SK-N-SH (cell line): ENCODE measurements at regions not wholly inside any gene's neighbourhood (a gene's known extent, or its start where the extent isn't known, plus 50 kb on each side); places are given as distances from the start of the nearest gene placed in this dataset.

Source experiments
- CTCF ChIA-PET: fragments of 300-600, 350-600 bp; formaldehyde crosslinking; extraction: SDS; loops from one replicate; lab custom pipeline; 2021; lab: Yijun Ruan, JAX
- POLR2A ChIA-PET: fragments of 350-600 bp; sonication (Branson Sonifier 250); formaldehyde crosslinking; extraction: SDS; loops from one replicate; lab custom pipeline; 2020; ENCODE audit warnings: antibody characterized with exemption, inconsistent platforms; lab: Yijun Ruan, JAX
- DNase-seq: peaks from one replicate; pipeline ENCODE4 v3.0.0; 2012
- H2AFZ ChIP-seq: fragments of 200-600 bp; sonication (generic); 2 replicates; pipeline ENCODE4 v1.8.1; 2016; ENCODE audit warnings: antibody characterized with exemption, mild to moderate bottlenecking, low read depth
- H3F3A ChIP-seq: fragments of 200-600 bp; sonication (generic); replicated peaks from 2 replicates; pipeline ENCODE3; 2016; ENCODE audit warnings: antibody characterized with exemption, mild to moderate bottlenecking; ENCODE audit not compliant: insufficient read depth
- H3K27ac ChIP-seq, 2 experiments: fragments of 200-500 bp in 1 of 2; fragments of 200-600 bp in 1 of 2; sonication (Bioruptor generic) in 1 of 2; sonication (generic), shearing (Covaris generic) in 1 of 2; 2 replicates each; pipeline versions ENCODE4 v1.5.1 to v1.6.1; 2014 to 2016; ENCODE audit warnings: low read depth in 2 of 2, inconsistent platforms in 1 of 2, low read length in 1 of 2, mild to moderate bottlenecking in 1 of 2, mixed read lengths in 1 of 2
- H3K27me3 ChIP-seq: fragments of 200-600 bp; sonication (generic), shearing (Covaris generic); 2 replicates; pipeline ENCODE4 v1.6.1; 2016; ENCODE audit warnings: mixed run types; ENCODE audit not compliant: insufficient read depth
- H3K36me3 ChIP-seq, 2 experiments: fragments of 200-500 bp in 1 of 2; fragments of 200-600 bp in 1 of 2; sonication (Bioruptor generic) in 1 of 2; sonication (generic) in 1 of 2; replicated peaks in 1 of 2; 2 replicates each; pipeline versions ENCODE3 to v1.5.1; 2014 to 2016; ENCODE audit warnings: low read length in 1 of 2, mild to moderate bottlenecking in 1 of 2; ENCODE audit not compliant: insufficient read depth in 2 of 2, control insufficient read depth in 1 of 2
- H3K4me1 ChIP-seq, 2 experiments: fragments of 200-500 bp in 1 of 2; fragments of 200-600 bp in 1 of 2; sonication (Bioruptor generic) in 1 of 2; sonication (generic), shearing (Covaris generic) in 1 of 2; 2 replicates each; pipeline versions ENCODE4 v1.5.1 to v1.6.1; 2014 to 2016; ENCODE audit warnings: low read depth in 1 of 2, low read length in 1 of 2, mixed run types in 1 of 2; ENCODE audit not compliant: insufficient read depth in 2 of 2, control insufficient read depth in 1 of 2
- H3K4me2 ChIP-seq: fragments of 200-600 bp; sonication (generic), shearing (Covaris generic); 2 replicates; pipeline ENCODE4 v1.6.1; 2017; ENCODE audit warnings: mixed run types
- H3K4me3 ChIP-seq, 2 experiments: fragments of 200-500 bp in 1 of 2; fragments of 200-600 bp in 1 of 2; sonication (Bioruptor generic) in 1 of 2; sonication (generic), shearing (Covaris generic) in 1 of 2; 2 replicates each; pipeline versions ENCODE4 v1.5.1 to v1.8.1; 2014 to 2016; ENCODE audit warnings: low read depth in 2 of 2, inconsistent platforms in 1 of 2, low read length in 1 of 2, mild to moderate bottlenecking in 1 of 2, mixed read lengths in 1 of 2, moderate library complexity in 1 of 2
- H3K79me2 ChIP-seq: fragments of 200-600 bp; sonication (generic); 2 replicates; pipeline ENCODE4 v1.8.1; 2017; ENCODE audit warnings: mild to moderate bottlenecking; ENCODE audit not compliant: insufficient read depth
- H3K9ac ChIP-seq: fragments of 200-600 bp; sonication (generic); 2 replicates; pipeline ENCODE4 v1.6.1; 2017; ENCODE audit warnings: mixed run types
- H3K9me2 ChIP-seq: fragments of 200-600 bp; sonication (generic); 2 replicates; pipeline ENCODE4 v1.6.1; 2017; ENCODE audit warnings: mixed run types
- H3K9me3 ChIP-seq: fragments of 200-600 bp; sonication (generic); 2 replicates; pipeline ENCODE4 v1.6.1; 2017; ENCODE audit warnings: mixed run types, mild to moderate bottlenecking, moderate library complexity
- H4K20me1 ChIP-seq: fragments of 200-600 bp; sonication (generic); 2 replicates; pipeline ENCODE4 v1.6.1; 2017; ENCODE audit warnings: mild to moderate bottlenecking, mixed run types; ENCODE audit not compliant: insufficient read depth
- CHD2 ChIP-seq: fragments of 150-350 bp; IDR thresholded peaks from 2 replicates; pipeline ENCODE4 v1.6.1; 2018; ENCODE audit warnings: low read length; ENCODE audit not compliant: partially characterized antibody
- EP300 ChIP-seq, 2 experiments: IDR thresholded peaks; 2 replicates each; pipeline versions ENCODE4 v1.4.0 to v1.6.1; 2012; ENCODE audit warnings: borderline replicate concordance in 1 of 2, low read depth in 1 of 2, low read length in 1 of 2
- EZH2phosphoT487 ChIP-seq: fragments of 200-600 bp; sonication (generic); IDR thresholded peaks from 2 replicates; pipeline ENCODE4 v1.6.1; 2017; ENCODE audit warnings: low read depth, mixed run types, mild to moderate bottlenecking, antibody characterized with exemption, moderate library complexity, borderline replicate concordance
- FOXJ3 ChIP-seq: sonication (generic); formaldehyde crosslinking; IDR thresholded peaks from 2 replicates; pipeline ENCODE4 v1.5.1; 2020; ENCODE audit warnings: mild to moderate bottlenecking, missing genetic modification reagents
- FOXM1 ChIP-seq: IDR thresholded peaks from 2 replicates; pipeline ENCODE4 v1.4.0; 2012; ENCODE audit warnings: low read depth, mild to moderate bottlenecking
- GABPA ChIP-seq: IDR thresholded peaks from 2 replicates; pipeline ENCODE4 v1.4.0; 2012; ENCODE audit warnings: low read depth, mild to moderate bottlenecking
- GATA2 ChIP-seq: sonication (generic); formaldehyde crosslinking; IDR thresholded peaks from 2 replicates; pipeline ENCODE4 v1.5.0; 2020; ENCODE audit warnings: mild to moderate bottlenecking, missing genetic modification reagents
- IRF3 ChIP-seq: fragments of 150-350 bp; IDR thresholded peaks from 2 replicates; pipeline ENCODE4 v1.6.1; 2016; ENCODE audit warnings: mild to moderate bottlenecking, low read depth, low read length
- MEF2A ChIP-seq: IDR thresholded peaks from 2 replicates; pipeline ENCODE4 v1.4.0; 2012; ENCODE audit warnings: low read depth, borderline replicate concordance
- MXI1 ChIP-seq: IDR thresholded peaks from 2 replicates; pipeline ENCODE4 v1.6.1; 2012; ENCODE audit warnings: mild to moderate bottlenecking, low read depth, low read length, improper control_type of control experiment
- NRF1 ChIP-seq: IDR thresholded peaks from 2 replicates; pipeline ENCODE4 v1.6.1; 2012; ENCODE audit warnings: low read depth, mild to moderate bottlenecking, low read length
- POLR2AphosphoS5 ChIP-seq: IDR thresholded peaks from 2 replicates; pipeline ENCODE4 v1.6.1; 2012; ENCODE audit warnings: low read depth, low read length
- RAD21 ChIP-seq: IDR thresholded peaks from 2 replicates; pipeline ENCODE4 v1.6.1; 2012; ENCODE audit warnings: mild to moderate bottlenecking, low read length
- RCOR1 ChIP-seq: fragments of 150-350 bp; IDR thresholded peaks from 2 replicates; pipeline ENCODE4 v1.6.1; 2017; ENCODE audit warnings: antibody characterized with exemption, low read length
- RXRA ChIP-seq: IDR thresholded peaks from 2 replicates; pipeline ENCODE4 v1.4.0; 2012; ENCODE audit warnings: low read depth, mild to moderate bottlenecking, borderline replicate concordance
- SIN3A ChIP-seq: IDR thresholded peaks from 2 replicates; pipeline ENCODE4 v1.6.1; 2012; ENCODE audit warnings: low read depth, mild to moderate bottlenecking, low read length, moderate library complexity, borderline replicate concordance
- TCF12 ChIP-seq: IDR thresholded peaks from 2 replicates; pipeline ENCODE4 v1.4.0; 2012
- YY1 ChIP-seq: IDR thresholded peaks from 2 replicates; pipeline ENCODE4 v1.4.0; 2012; ENCODE audit warnings: low read depth, mild to moderate bottlenecking
- ZBTB33 ChIP-seq: IDR thresholded peaks from 2 replicates; pipeline ENCODE4 v1.4.0; 2012; ENCODE audit warnings: low read depth, borderline replicate concordance
- WGBS: methylation state at CpG from one replicate; pipeline ENCODE4 v1.1.6; 2017; ENCODE audit warnings: low lambda C conversion rate; 5-methylcytosine and 5-hydroxymethylcytosine counted together
- TF ChIP-seq, protein P1 (sequence below): IDR thresholded peaks from 2 replicates; pipeline ENCODE4 v1.4.0; 2012; ENCODE audit warnings: low read depth, borderline replicate concordance
- TF ChIP-seq, protein P2 (sequence below): IDR thresholded peaks from 2 replicates; pipeline ENCODE4 v1.6.1; 2012; ENCODE audit warnings: mild to moderate bottlenecking, low read depth, low read length, moderate library complexity

DNA sequence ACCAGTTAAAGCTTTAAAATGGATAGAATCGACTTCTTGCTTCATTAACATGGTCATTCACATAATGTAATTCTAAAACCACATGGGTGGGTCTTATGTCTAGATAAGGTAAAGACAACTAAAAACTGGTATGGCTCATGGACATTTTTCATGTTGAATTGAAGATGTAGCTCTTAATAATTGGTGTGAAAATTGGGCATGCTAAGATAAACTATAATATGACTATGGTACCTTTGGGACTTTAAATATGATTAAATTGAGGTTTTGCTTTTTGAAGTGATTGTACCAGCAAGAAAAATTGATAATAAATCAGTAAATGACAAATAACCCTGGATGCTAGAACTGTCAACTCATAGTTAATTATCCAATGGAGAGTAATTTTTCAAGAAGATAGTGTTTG is 710.7 kb upstream of the PTPRD start:
- no peak overlapping the region for H3K27ac ChIP-seq
- 0 out of 2 replicates have a peak, but pooled peaks cover 2% of the 10 kb centered on the region for H3K9me3 ChIP-seq
- no peaks in the 10 kb centered on the region for H3K27me3 ChIP-seq
- ChIA-PET CTCF (interaction anchor here (1.2 kb wide), 1 partner anchor 956 kb away, joined by 3 read pairs; no protein-coding TSS in a partner anchor), POLR2A (no interaction called here)
- H3F3A ChIP-seq = no peaks in the 10 kb centered on the region
- H3K4me2 ChIP-seq = no peak overlapping the region
- H3K4me1 ChIP-seq = no peaks in the 10 kb centered on the region
- no peaks in the 10 kb centered on the region for H3K9me2 ChIP-seq
- H3K4me3 ChIP-seq = no peak overlapping the region
- no peaks in the 10 kb centered on the region for H3K36me3 ChIP-seq
- H4K20me1 ChIP-seq = no peaks in the 10 kb centered on the region
- no peak for DNase-seq
- 0% methylated on average over 1 of the region's 1 CpG for WGBS
- H2AFZ ChIP-seq = no peak overlapping the region
- H3K79me2 ChIP-seq = no peaks in the 10 kb centered on the region
- no peak overlapping the region for H3K9ac ChIP-seq
- TF ChIP-seq ZBTB33 (no peak), CHD2 (no peak), NRF1 (no peak)

DNA sequence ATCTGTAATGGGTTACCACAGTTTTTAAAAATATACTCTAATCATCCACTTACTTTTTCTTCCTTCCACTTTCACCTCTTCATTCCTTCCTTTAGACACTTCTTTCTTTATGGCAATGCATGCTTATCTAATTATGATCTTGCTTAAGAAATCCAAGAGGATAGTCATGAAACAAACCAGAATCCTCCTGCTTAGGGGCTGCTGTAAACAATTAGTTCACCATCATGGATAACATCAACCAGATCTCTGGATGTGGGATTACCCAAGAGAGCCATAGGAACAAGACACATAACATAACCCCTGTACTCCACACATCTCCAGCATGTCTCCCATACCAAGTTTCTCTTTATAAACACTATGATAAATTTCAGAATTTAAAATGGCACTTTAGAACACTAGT is 713.4 kb upstream of the PTPRD start:
- Histone ChIP-seq H4K20me1 (no peaks in the 10 kb centered on the region), H3K36me3 (no peaks in the 10 kb centered on the region), H3K79me2 (no peaks in the 10 kb centered on the region), H3K4me2 (no peak overlapping the region), H3K9ac (no peak overlapping the region), H3K27ac (no peak overlapping the region), H3K4me3 (no peak overlapping the region), H3K4me1 (no peaks in the 10 kb centered on the region), H3K9me3 (no peaks in the 10 kb centered on the region), H3K27me3 (no peaks in the 10 kb centered on the region), H2AFZ (no peak overlapping the region), H3K9me2 (no peaks in the 10 kb centered on the region), H3F3A (no peaks in the 10 kb centered on the region)
- ChIA-PET CTCF (interaction anchor here (1.1 kb wide), 1 partner anchor 11 kb away, joined by 3 read pairs; no protein-coding TSS in a partner anchor), POLR2A (no interaction called here)
- DNase-seq = no peak
- TF ChIP-seq CHD2 = no peak
- TF ChIP-seq EP300 (IDR thresholded peaks at IDR 0.05; ENCODE audit: borderline replicate concordance in 1 of 2, low read depth in 1 of 2, low read length in 1 of 2) = no peak
- TF ChIP-seq FOXM1 = no peak
- no peak for TF ChIP-seq GABPA
- no peak for TF ChIP-seq EZH2phosphoT487
- TF ChIP-seq, protein P1, sequence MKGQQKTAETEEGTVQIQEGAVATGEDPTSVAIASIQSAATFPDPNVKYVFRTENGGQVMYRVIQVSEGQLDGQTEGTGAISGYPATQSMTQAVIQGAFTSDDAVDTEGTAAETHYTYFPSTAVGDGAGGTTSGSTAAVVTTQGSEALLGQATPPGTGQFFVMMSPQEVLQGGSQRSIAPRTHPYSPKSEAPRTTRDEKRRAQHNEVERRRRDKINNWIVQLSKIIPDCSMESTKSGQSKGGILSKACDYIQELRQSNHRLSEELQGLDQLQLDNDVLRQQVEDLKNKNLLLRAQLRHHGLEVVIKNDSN = no peak
- TF ChIP-seq RAD21 = no peak
- TF ChIP-seq SIN3A = no peak
- TF ChIP-seq FOXJ3 (CRISPR knock-in tag) = no peak
- TF ChIP-seq IRF3 = no peak
- TF ChIP-seq MEF2A = no peak
- no peak for TF ChIP-seq YY1
- no peak for TF ChIP-seq RCOR1
- no peak for TF ChIP-seq TCF12
- TF ChIP-seq, protein P2, sequence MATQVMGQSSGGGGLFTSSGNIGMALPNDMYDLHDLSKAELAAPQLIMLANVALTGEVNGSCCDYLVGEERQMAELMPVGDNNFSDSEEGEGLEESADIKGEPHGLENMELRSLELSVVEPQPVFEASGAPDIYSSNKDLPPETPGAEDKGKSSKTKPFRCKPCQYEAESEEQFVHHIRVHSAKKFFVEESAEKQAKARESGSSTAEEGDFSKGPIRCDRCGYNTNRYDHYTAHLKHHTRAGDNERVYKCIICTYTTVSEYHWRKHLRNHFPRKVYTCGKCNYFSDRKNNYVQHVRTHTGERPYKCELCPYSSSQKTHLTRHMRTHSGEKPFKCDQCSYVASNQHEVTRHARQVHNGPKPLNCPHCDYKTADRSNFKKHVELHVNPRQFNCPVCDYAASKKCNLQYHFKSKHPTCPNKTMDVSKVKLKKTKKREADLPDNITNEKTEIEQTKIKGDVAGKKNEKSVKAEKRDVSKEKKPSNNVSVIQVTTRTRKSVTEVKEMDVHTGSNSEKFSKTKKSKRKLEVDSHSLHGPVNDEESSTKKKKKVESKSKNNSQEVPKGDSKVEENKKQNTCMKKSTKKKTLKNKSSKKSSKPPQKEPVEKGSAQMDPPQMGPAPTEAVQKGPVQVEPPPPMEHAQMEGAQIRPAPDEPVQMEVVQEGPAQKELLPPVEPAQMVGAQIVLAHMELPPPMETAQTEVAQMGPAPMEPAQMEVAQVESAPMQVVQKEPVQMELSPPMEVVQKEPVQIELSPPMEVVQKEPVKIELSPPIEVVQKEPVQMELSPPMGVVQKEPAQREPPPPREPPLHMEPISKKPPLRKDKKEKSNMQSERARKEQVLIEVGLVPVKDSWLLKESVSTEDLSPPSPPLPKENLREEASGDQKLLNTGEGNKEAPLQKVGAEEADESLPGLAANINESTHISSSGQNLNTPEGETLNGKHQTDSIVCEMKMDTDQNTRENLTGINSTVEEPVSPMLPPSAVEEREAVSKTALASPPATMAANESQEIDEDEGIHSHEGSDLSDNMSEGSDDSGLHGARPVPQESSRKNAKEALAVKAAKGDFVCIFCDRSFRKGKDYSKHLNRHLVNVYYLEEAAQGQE = no peak
- TF ChIP-seq GATA2 (CRISPR knock-in tag) = no peak
- TF ChIP-seq POLR2AphosphoS5 = no peak
- no peak for TF ChIP-seq MXI1
- no peak for TF ChIP-seq RXRA
